ENCODE measurements at regions not wholly inside any gene's neighbourhood (a gene's known extent, or its start where the extent isn't known, plus 50 kb on each side); places are given as distances from the start of the nearest gene placed in this dataset.
"Not testable (repeated sequence)": the region's sequence is repeated elsewhere in the genome, so short reads cannot be mapped to it uniquely, and the experiment has no call there.

GRCh38 chr17:54439816-54440215 is 460.8 kb upstream of the TOM1L1 start:
- Histone ChIP-seq H3K27me3 (no peaks in the 10 kb centered on the region), H3K27ac (no peak overlapping the region), H3K4me1 (no peaks in the 10 kb centered on the region), H3K4me3 (no peak overlapping the region), H3K36me3 (no peaks in the 10 kb centered on the region), H3K9me3 (no peaks in the 10 kb centered on the region)
- no peak for DNase-seq
- TF ChIP-seq POLR2A (IDR thresholded peaks at IDR 0.05): no peak
- no peak for TF ChIP-seq CTCF (IDR thresholded peaks at IDR 0.05)
- intact Hi-C loops (cut with DNase I; ENCODE audit: low total_unique reads): no loop called here

- TF ChIP-seq CTCF (IDR thresholded peaks at IDR 0.05): no peak
- Histone ChIP-seq H3K36me3 (no peaks in the 10 kb centered on the region), H3K27me3 (no peaks in the 10 kb centered on the region), H3K27ac (no peak overlapping the region), H3K4me1 (no peaks in the 10 kb centered on the region), H3K4me3 (no peak overlapping the region), H3K9me3 (peaks cover 0 to 2% of the 10 kb centered on the region in 2 donors)
- DNase-seq: no peak
- intact Hi-C loops (cut with DNase I; ENCODE audit: low total_unique reads): no loop called here
These were observed 449.6 kb upstream of the TOM1L1 start for GRCh38 chr17:54451051-54451450.

- Histone ChIP-seq H3K4me1 (no peaks in the 10 kb centered on the region), H3K27me3 (no peaks in the 10 kb centered on the region), H3K27ac (no peak overlapping the region), H3K36me3 (no peaks in the 10 kb centered on the region), H3K4me3 (no peak overlapping the region), H3K9me3 (peaks cover 0 to 5% of the 10 kb centered on the region in 2 donors)
- DNase-seq: no peak
- intact Hi-C loops (cut with DNase I; ENCODE audit: low total_unique reads): no loop called here
- no peak for TF ChIP-seq POLR2A (IDR thresholded peaks at IDR 0.05)
- TF ChIP-seq CTCF (IDR thresholded peaks at IDR 0.05): no peak
These were observed 447.8 kb upstream of the TOM1L1 start for GRCh38 chr17:54452666-54453348.

- Histone ChIP-seq H3K4me1 (no peaks in the 10 kb centered on the region), H3K36me3 (no peaks in the 10 kb centered on the region), H3K27ac (no peak overlapping the region), H3K4me3 (no peak overlapping the region), H3K27me3 (no peaks in the 10 kb centered on the region), H3K9me3 (peaks cover 0 to 5% of the 10 kb centered on the region in 2 donors)
- no peak for TF ChIP-seq POLR2A (IDR thresholded peaks at IDR 0.05)
- TF ChIP-seq CTCF (IDR thresholded peaks at IDR 0.05): no peak
- intact Hi-C loops (cut with DNase I; ENCODE audit: low total_unique reads): no loop called here
- no peak for DNase-seq
These were observed 445.3 kb upstream of the TOM1L1 start for GRCh38 chr17:54455251-54455868.

- intact Hi-C loops (cut with DNase I; ENCODE audit: low total_unique reads); H3K36me3 ChIP-seq; DNase-seq: not testable (repeated sequence)
These were observed 435.2 kb upstream of the TOM1L1 start for GRCh38 chr17:54465443-54465842.

More at GRCh38 chr17:54465443-54465842, 435.2 kb upstream of the TOM1L1 start:
- H3K4me1 ChIP-seq, H3K9me3 ChIP-seq, H3K27ac ChIP-seq, H3K27me3 ChIP-seq, H3K4me3 ChIP-seq: not testable (repeated sequence)

All from uterus (tissue), 3 donors.